ENCODE measurements at regions not wholly inside any gene's neighbourhood (a gene's known extent, or its start where the extent isn't known, plus 50 kb on each side); places are given as distances from the start of the nearest gene placed in this dataset.

- no peaks in the 10 kb centered on the region for H3K36me3 Mint-ChIP-seq (ENCODE audit: low read depth)
- no peak overlapping the region for H3K27ac Mint-ChIP-seq
- TF ChIP-seq, protein P1, sequence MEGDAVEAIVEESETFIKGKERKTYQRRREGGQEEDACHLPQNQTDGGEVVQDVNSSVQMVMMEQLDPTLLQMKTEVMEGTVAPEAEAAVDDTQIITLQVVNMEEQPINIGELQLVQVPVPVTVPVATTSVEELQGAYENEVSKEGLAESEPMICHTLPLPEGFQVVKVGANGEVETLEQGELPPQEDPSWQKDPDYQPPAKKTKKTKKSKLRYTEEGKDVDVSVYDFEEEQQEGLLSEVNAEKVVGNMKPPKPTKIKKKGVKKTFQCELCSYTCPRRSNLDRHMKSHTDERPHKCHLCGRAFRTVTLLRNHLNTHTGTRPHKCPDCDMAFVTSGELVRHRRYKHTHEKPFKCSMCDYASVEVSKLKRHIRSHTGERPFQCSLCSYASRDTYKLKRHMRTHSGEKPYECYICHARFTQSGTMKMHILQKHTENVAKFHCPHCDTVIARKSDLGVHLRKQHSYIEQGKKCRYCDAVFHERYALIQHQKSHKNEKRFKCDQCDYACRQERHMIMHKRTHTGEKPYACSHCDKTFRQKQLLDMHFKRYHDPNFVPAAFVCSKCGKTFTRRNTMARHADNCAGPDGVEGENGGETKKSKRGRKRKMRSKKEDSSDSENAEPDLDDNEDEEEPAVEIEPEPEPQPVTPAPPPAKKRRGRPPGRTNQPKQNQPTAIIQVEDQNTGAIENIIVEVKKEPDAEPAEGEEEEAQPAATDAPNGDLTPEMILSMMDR (IDR thresholded peaks at IDR 0.05; ENCODE audit: unreplicated experiment in 3 of 3) = no peak
- H3K4me3 Mint-ChIP-seq = no peak overlapping the region
- no peaks in the 10 kb centered on the region for H3K27me3 Mint-ChIP-seq (ENCODE audit: low read depth)
- H3K9me3 Mint-ChIP-seq = peaks cover 7% of the 10 kb centered on the region
- H3K4me1 Mint-ChIP-seq = no peaks in the 10 kb centered on the region
These were observed 1076.1 kb upstream of the ADGRB3 start for GRCh38 chr6:67558985-67559384.

GRCh38 chr6:67544851-67545452 lies 1090.1 kb upstream of the ADGRB3 start:
- peaks cover 29% of the 10 kb centered on the region for H3K9me3 Mint-ChIP-seq
- TF ChIP-seq, protein P1 (IDR thresholded peaks at IDR 0.05; ENCODE audit: unreplicated experiment in 3 of 3) = no peak

DNA sequence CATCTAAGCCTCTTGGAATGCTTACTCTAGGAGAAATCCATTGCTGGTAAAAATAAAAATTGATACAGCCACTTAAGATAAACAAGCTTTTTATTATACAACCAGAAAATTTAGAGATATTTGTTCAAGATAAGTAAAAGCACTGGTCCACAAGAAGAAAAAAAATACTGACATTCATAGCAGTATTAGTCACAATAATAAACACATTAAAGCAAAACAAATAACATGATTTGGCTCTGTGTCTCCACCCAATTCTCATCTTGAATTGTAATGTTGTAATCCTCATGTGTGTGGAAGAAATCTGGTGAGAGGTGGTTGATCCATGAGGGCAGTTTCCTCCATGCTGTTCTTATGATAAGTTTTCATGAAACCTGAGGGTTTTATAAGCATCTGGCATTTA lies 1093.5 kb upstream of the ADGRB3 start:
- H3K4me3 Mint-ChIP-seq = no peak overlapping the region
- TF ChIP-seq, protein P1 (IDR thresholded peaks at IDR 0.05; ENCODE audit: unreplicated experiment in 3 of 3) = no peak
- H3K27me3 Mint-ChIP-seq (ENCODE audit: low read depth) = no peaks in the 10 kb centered on the region
- H3K9me3 Mint-ChIP-seq = peaks cover 24% of the 10 kb centered on the region
- no peaks in the 10 kb centered on the region for H3K36me3 Mint-ChIP-seq (ENCODE audit: low read depth)
- no peaks in the 10 kb centered on the region for H3K4me1 Mint-ChIP-seq
- H3K27ac Mint-ChIP-seq = no peak overlapping the region

More at GRCh38 chr6:67544851-67545452, 1090.1 kb upstream of the ADGRB3 start:
- H3K4me3 Mint-ChIP-seq = no peak overlapping the region
- H3K36me3 Mint-ChIP-seq (ENCODE audit: low read depth) = no peaks in the 10 kb centered on the region
- no peaks in the 10 kb centered on the region for H3K4me1 Mint-ChIP-seq
- H3K27ac Mint-ChIP-seq = no peak overlapping the region
- H3K27me3 Mint-ChIP-seq (ENCODE audit: low read depth) = no peaks in the 10 kb centered on the region

DNA sequence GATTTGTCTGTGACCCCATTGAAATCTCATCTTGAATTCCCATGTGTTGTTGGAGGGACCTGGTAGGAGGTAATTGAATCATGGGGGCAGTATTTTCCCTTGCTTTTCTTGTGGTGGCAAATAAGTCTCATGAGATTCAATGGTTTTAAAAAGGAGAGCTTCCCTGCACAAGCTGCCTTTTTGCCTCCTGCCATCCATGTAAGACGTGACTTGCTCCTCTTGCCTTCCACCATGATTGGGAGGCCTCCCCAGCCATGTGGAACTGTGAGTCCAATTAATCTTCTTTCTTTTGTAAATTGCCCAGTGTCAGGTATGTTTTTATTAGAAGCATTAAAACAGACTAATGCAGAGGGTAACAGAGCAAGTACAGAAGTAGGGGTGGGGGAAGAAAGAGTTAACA lies 1097.0 kb upstream of the ADGRB3 start:
- H3K27me3 Mint-ChIP-seq (ENCODE audit: low read depth) = no peaks in the 10 kb centered on the region
- no peaks in the 10 kb centered on the region for H3K4me1 Mint-ChIP-seq
- H3K36me3 Mint-ChIP-seq (ENCODE audit: low read depth) = no peaks in the 10 kb centered on the region
- TF ChIP-seq, protein P1 (IDR thresholded peaks at IDR 0.05; ENCODE audit: unreplicated experiment in 3 of 3) = no peak
- H3K27ac Mint-ChIP-seq = no peak overlapping the region
- H3K9me3 Mint-ChIP-seq = peaks cover 16% of the 10 kb centered on the region
- H3K4me3 Mint-ChIP-seq = no peak overlapping the region

DNA sequence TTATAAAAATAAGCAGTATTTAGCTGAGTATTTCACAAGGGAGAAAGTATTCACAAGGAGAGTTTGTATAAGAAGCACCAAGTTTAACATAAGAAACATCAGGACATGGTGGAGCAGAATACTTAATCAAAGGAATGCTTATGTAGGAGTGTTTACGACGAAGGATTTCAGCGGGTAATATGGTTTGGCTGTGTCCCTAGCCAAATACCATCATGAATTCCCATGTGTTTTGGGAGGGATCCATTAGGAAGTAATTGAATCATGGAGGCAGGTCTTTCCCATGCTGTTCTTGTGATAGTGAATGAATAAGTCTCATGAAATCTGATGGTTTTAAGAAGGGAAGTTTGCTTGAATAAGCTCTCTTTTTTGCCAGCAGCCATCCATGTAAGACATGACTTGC lies 1099.1 kb upstream of the ADGRB3 start:
- Mint-ChIP-seq H3K4me1 (no peaks in the 10 kb centered on the region), H3K9me3 (peaks cover 7% of the 10 kb centered on the region), H3K36me3 (ENCODE audit: low read depth) (no peaks in the 10 kb centered on the region), H3K4me3 (no peak overlapping the region), H3K27me3 (ENCODE audit: low read depth) (no peaks in the 10 kb centered on the region), H3K27ac (no peak overlapping the region)
- TF ChIP-seq, protein P1 (IDR thresholded peaks at IDR 0.05; ENCODE audit: unreplicated experiment in 3 of 3) = no peak

GRCh38 chr6:67506352-67506751 lies 1128.7 kb upstream of the ADGRB3 start:
- peaks cover 10% of the 10 kb centered on the region for H3K9me3 Mint-ChIP-seq
- no peaks in the 10 kb centered on the region for H3K27me3 Mint-ChIP-seq (ENCODE audit: low read depth)
- H3K27ac Mint-ChIP-seq = no peak overlapping the region
- TF ChIP-seq, protein P1 (IDR thresholded peaks at IDR 0.05; ENCODE audit: unreplicated experiment in 3 of 3) = no peak
- no peaks in the 10 kb centered on the region for H3K4me1 Mint-ChIP-seq
- no peak overlapping the region for H3K4me3 Mint-ChIP-seq
- no peaks in the 10 kb centered on the region for H3K36me3 Mint-ChIP-seq (ENCODE audit: low read depth)

Data from nephron (organoid).